ENCODE measurements at regions not wholly inside any gene's neighbourhood (a gene's known extent, or its start where the extent isn't known, plus 50 kb on each side); places are given as distances from the start of the nearest gene placed in this dataset.
"Not testable (repeated sequence)": the region's sequence is repeated elsewhere in the genome, so short reads cannot be mapped to it uniquely, and the experiment has no call there.

GRCh38 chr4:82282875-82283274, 90.9 kb downstream of the HNRNPD start:
- no peak for TF ChIP-seq EP300 (IDR thresholded peaks at IDR 0.05)
- TF ChIP-seq POLR2A (IDR thresholded peaks at IDR 0.05; ENCODE audit: low read depth): no peak
- Histone ChIP-seq H3K36me3 (no peaks in the 10 kb centered on the region), H3K4me1 (peaks cover 4 to 12% (median 10%) of the 10 kb centered on the region in 4 donors), H3K9me3 (no peaks in the 10 kb centered on the region), H3K27ac (replicated peaks in 1 of 4) (no peak overlapping the region), H3K4me3 (no peak overlapping the region), H3K27me3 (no peaks in the 10 kb centered on the region)
- 55% methylated on average over 2 of the region's 2 CpGs for WGBS
- no peak for DNase-seq (ENCODE audit: extremely low spot score)
- intact Hi-C loops (cut with DNase I): loop anchor here (5.0 kb wide), 1 partner anchor 89 kb away; the partner anchor contains the start of gene HNRNPD

- H3K9me3 ChIP-seq; H3K4me3 ChIP-seq; H3K4me1 ChIP-seq; H3K36me3 ChIP-seq; H3K27me3 ChIP-seq; DNase-seq (ENCODE audit: extremely low spot score); H3K27ac ChIP-seq (replicated peaks in 1 of 4); intact Hi-C loops (cut with DNase I): not testable (repeated sequence)
- 82% methylated on average over 4 of the region's 4 CpGs for WGBS
Measured at GRCh38 chr4:82279550-82279949, 94.2 kb downstream of the HNRNPD start.

- Histone ChIP-seq H3K9me3 (no peaks in the 10 kb centered on the region), H3K4me3 (no peak overlapping the region), H3K27ac (replicated peaks in 1 of 4) (no peak overlapping the region), H3K27me3 (no peaks in the 10 kb centered on the region), H3K4me1 (no peaks in the 10 kb centered on the region), H3K36me3 (no peaks in the 10 kb centered on the region)
- 86% methylated on average over 2 of the region's 2 CpGs for WGBS
- no peak for TF ChIP-seq EP300 (IDR thresholded peaks at IDR 0.05)
- no peak for TF ChIP-seq CTCF (IDR thresholded peaks at IDR 0.05)
- TF ChIP-seq POLR2AphosphoS5 (IDR thresholded peaks at IDR 0.05): no peak
- TF ChIP-seq POLR2A (IDR thresholded peaks at IDR 0.05; ENCODE audit: low read depth): no peak
- no peak for DNase-seq (ENCODE audit: extremely low spot score)
- intact Hi-C loops (cut with DNase I): no loop called here
Measured at GRCh38 chr4:82276332-82276640, 97.5 kb downstream of the HNRNPD start.

GRCh38 chr4:82275431-82276331, 98.1 kb downstream of the HNRNPD start:
- intact Hi-C loops (cut with DNase I): no loop called here
- no peak overlapping the region for H3K27ac ChIP-seq (replicated peaks in 1 of 4)
- no peak for TF ChIP-seq POLR2AphosphoS5 (IDR thresholded peaks at IDR 0.05)
- TF ChIP-seq POLR2A (IDR thresholded peaks at IDR 0.05; ENCODE audit: low read depth): no peak
- no peak for TF ChIP-seq CTCF (IDR thresholded peaks at IDR 0.05)
- no peak for TF ChIP-seq EP300 (IDR thresholded peaks at IDR 0.05)
- 89% methylated on average over 9 of the region's 9 CpGs for WGBS
- H3K4me1 ChIP-seq: no peaks in the 10 kb centered on the region
- H3K36me3 ChIP-seq: no peaks in the 10 kb centered on the region
- H3K27me3 ChIP-seq: no peaks in the 10 kb centered on the region
- H3K4me3 ChIP-seq: no peak overlapping the region
- no peaks in the 10 kb centered on the region for H3K9me3 ChIP-seq
- no peak for DNase-seq (ENCODE audit: extremely low spot score)

GRCh38 chr4:82274700-82275099, 99.1 kb downstream of the HNRNPD start:
- H3K27ac ChIP-seq (replicated peaks in 1 of 4); DNase-seq (ENCODE audit: extremely low spot score); H3K4me1 ChIP-seq; H3K9me3 ChIP-seq; intact Hi-C loops (cut with DNase I); H3K4me3 ChIP-seq; H3K27me3 ChIP-seq; H3K36me3 ChIP-seq: not testable (repeated sequence)
- 78% methylated on average over 7 of the region's 7 CpGs for WGBS

- H3K27ac ChIP-seq (replicated peaks in 1 of 4); H3K9me3 ChIP-seq; intact Hi-C loops (cut with DNase I); H3K4me3 ChIP-seq; H3K4me1 ChIP-seq; DNase-seq (ENCODE audit: extremely low spot score); H3K36me3 ChIP-seq; H3K27me3 ChIP-seq: not testable (repeated sequence)
- WGBS: 84% methylated on average over 4 of the region's 4 CpGs
Measured at GRCh38 chr4:82272523-82272922, 101.3 kb downstream of the HNRNPD start.

GRCh38 chr4:82271915-82272480, 101.8 kb downstream of the HNRNPD start:
- H3K36me3 ChIP-seq; intact Hi-C loops (cut with DNase I); H3K4me3 ChIP-seq; H3K27ac ChIP-seq (replicated peaks in 1 of 4); H3K9me3 ChIP-seq; H3K27me3 ChIP-seq; H3K4me1 ChIP-seq; DNase-seq (ENCODE audit: extremely low spot score): not testable (repeated sequence)
- 68% methylated on average over 9 of the region's 9 CpGs for WGBS
